HCT116 (cell line): ENCODE measurements at regions not wholly inside any gene's neighbourhood (a gene's known extent, or its start where the extent isn't known, plus 50 kb on each side); places are given as distances from the start of the nearest gene placed in this dataset.

Experiments
- ATAC-seq: fragments of 200-7000 bp; cut with Tn5 transposase; 2 replicates; pipeline ENCODE4 v1.9.1; 2020; ENCODE audit warnings: mild to moderate bottlenecking, moderate library complexity
- BruUV-seq: library from RNA; stranded (reverse); fragments of 400-500 nt; replicated peaks from 2 replicates; lab custom pipeline; 2021; lab: Mats Ljungman, UMichigan
- CTCF ChIA-PET: fragments of 300-600 bp; sonication (Branson Sonifier 250); formaldehyde crosslinking; loops from one replicate; lab custom pipeline; 2021; ENCODE audit warnings: antibody characterized with exemption; lab: Charles Lee
- POLR2A ChIA-PET: fragments of 300-600, 350-600 bp; sonication (Branson Sonifier 250); formaldehyde crosslinking; loops from one replicate; lab custom pipeline; 2021; ENCODE audit warnings: antibody characterized with exemption; lab: Charles Lee
- RAD21 ChIA-PET, 2 experiments: fragments of 300-600 bp; sonication (Branson Sonifier 250); formaldehyde crosslinking; loops; one replicate each; lab custom pipeline; 2023; ENCODE audit warnings: low total read pairs in 2 of 2; ENCODE audit not compliant: uncharacterized antibody in 2 of 2, unreplicated experiment in 2 of 2, low non-redundant PET in 1 of 2; lab: Charles Lee
- DNase-seq: peaks from one replicate; pipeline ENCODE4 v3.0.0-alpha.2; 2010; ENCODE audit warnings: low read depth, low spot score
- H2AFZ ChIP-seq: fragments of 200-600 bp; shearing (Covaris generic), sonication (generic); 2 replicates; pipeline ENCODE4 v1.6.1; 2017; ENCODE audit warnings: low read depth, mixed run types, mixed read lengths, antibody characterized with exemption, low read length; ENCODE audit not compliant: poor library complexity, severe bottlenecking
- H3K27ac ChIP-seq: 2 replicates; pipeline ENCODE4 v1.5.1; 2012; ENCODE audit warnings: low read depth, low read length
- H3K27me3 ChIP-seq: fragments of 200-600 bp; sonication (generic); 2 replicates; pipeline ENCODE4 v1.6.1; 2016; ENCODE audit warnings: mixed run types, low read length, mixed read lengths; ENCODE audit not compliant: insufficient read depth
- H3K36me3 ChIP-seq, 2 experiments: fragments of 200-500 bp in 1 of 2; fragments of 200-600 bp in 1 of 2; sonication (Bioruptor generic) in 1 of 2; sonication (generic) in 1 of 2; 2 replicates each; pipeline versions ENCODE4 v1.5.1 to v1.6.1; 2014 to 2016; ENCODE audit warnings: low read length in 2 of 2, inconsistent platforms in 1 of 2, mixed read lengths in 1 of 2, mixed run types in 1 of 2; ENCODE audit not compliant: insufficient read depth in 2 of 2, control insufficient read depth in 1 of 2
- H3K4me1 ChIP-seq, 2 experiments: fragments of 200-600 bp in 1 of 2; sonication (generic) in 1 of 2; 2 replicates each; pipeline versions ENCODE4 v1.5.1 to v1.6.1; 2012 to 2017; ENCODE audit warnings: low read length in 2 of 2, inconsistent platforms in 1 of 2, mild to moderate bottlenecking in 1 of 2, mixed read lengths in 1 of 2, mixed run types in 1 of 2, moderate library complexity in 1 of 2; ENCODE audit not compliant: insufficient read depth in 2 of 2, control insufficient read depth in 1 of 2
- H3K4me2 ChIP-seq: fragments of 200-600 bp; sonication (generic); 2 replicates; pipeline ENCODE4 v1.6.1; 2017; ENCODE audit warnings: mixed run types, low read length, mixed read lengths
- H3K4me3 ChIP-seq, 2 experiments: fragments of 200-600 bp in 1 of 2; sonication (generic) in 1 of 2; replicated peaks in 1 of 2; 2 replicates each; pipeline ENCODE4 v1.5.1; 2011 to 2016; ENCODE audit warnings: low read length in 2 of 2, control low read depth in 1 of 2, low read depth in 1 of 2, mild to moderate bottlenecking in 1 of 2, mixed read lengths in 1 of 2, mixed run types in 1 of 2
- H3K79me2 ChIP-seq: fragments of 200-600 bp; sonication (generic); 2 replicates; pipeline ENCODE4 v1.6.1; 2017; ENCODE audit warnings: mild to moderate bottlenecking, mixed run types, low read length, moderate library complexity, mixed read lengths; ENCODE audit not compliant: insufficient read depth
- H3K9ac ChIP-seq: fragments of 200-600 bp; sonication (generic); 2 replicates; pipeline ENCODE4 v1.6.1; 2016; ENCODE audit warnings: low read length, mixed read lengths
- H3K9me2 ChIP-seq: fragments of 200-600 bp; sonication (generic), shearing (Covaris generic); 2 replicates; pipeline ENCODE4 v1.6.1; 2017; ENCODE audit warnings: mixed run types, mild to moderate bottlenecking, moderate library complexity; ENCODE audit not compliant: insufficient read depth
- H3K9me3 ChIP-seq, 2 experiments: fragments of 200-500 bp in 1 of 2; fragments of 200-600 bp in 1 of 2; sonication (Bioruptor generic) in 1 of 2; sonication (generic) in 1 of 2; 2 replicates each; pipeline ENCODE4 v1.6.1; 2014 to 2017; ENCODE audit warnings: low read length in 2 of 2, mixed read lengths in 2 of 2, inconsistent platforms in 1 of 2, low read depth in 1 of 2, mild to moderate bottlenecking in 1 of 2, mixed run types in 1 of 2, moderate library complexity in 1 of 2; ENCODE audit not compliant: control insufficient read depth in 1 of 2, insufficient read depth in 1 of 2
- H4K20me1 ChIP-seq: fragments of 200-600 bp; sonication (generic), shearing (Covaris generic); 2 replicates; pipeline ENCODE4 v1.6.1; 2017; ENCODE audit warnings: mixed run types, mild to moderate bottlenecking, moderate library complexity; ENCODE audit not compliant: insufficient read depth
- CBX3 ChIP-seq: IDR thresholded peaks from 2 replicates; pipeline ENCODE4 v1.6.1; 2012; ENCODE audit warnings: low read depth
- EGR1 ChIP-seq: IDR thresholded peaks from 2 replicates; pipeline ENCODE4 v1.6.1; 2012; ENCODE audit warnings: low read depth
- FOSL1 ChIP-seq: IDR thresholded peaks from 2 replicates; pipeline ENCODE4 v1.6.1; 2012; ENCODE audit warnings: low read depth
- MAX ChIP-seq: IDR thresholded peaks from 2 replicates; pipeline ENCODE4 v1.6.1; 2012
- POLR2A ChIP-seq: IDR thresholded peaks from 2 replicates; pipeline ENCODE4 v1.7.0; 2011; ENCODE audit warnings: borderline replicate concordance; ENCODE audit not compliant: insufficient read depth, insufficient read length; ENCODE audit errors: extremely low read depth
- RAD21 ChIP-seq: IDR thresholded peaks from 2 replicates; pipeline ENCODE4 v1.6.1; 2012; ENCODE audit warnings: low read depth, mild to moderate bottlenecking
- REST ChIP-seq: IDR thresholded peaks from 2 replicates; pipeline ENCODE4 v1.6.1; 2012; ENCODE audit warnings: low read depth
- SIN3A ChIP-seq: IDR thresholded peaks from 2 replicates; pipeline ENCODE4 v1.6.1; 2012; ENCODE audit warnings: low read depth
- SRF ChIP-seq: IDR thresholded peaks from 2 replicates; pipeline ENCODE4 v1.6.1; 2012; ENCODE audit warnings: low read depth
- TCF7L2 ChIP-seq: IDR thresholded peaks from 2 replicates; pipeline ENCODE4 v1.7.0; 2011; ENCODE audit warnings: borderline replicate concordance, inconsistent platforms; ENCODE audit not compliant: insufficient read depth, insufficient read length; ENCODE audit errors: extremely low read depth
- YY1 ChIP-seq: IDR thresholded peaks from 2 replicates; pipeline ENCODE4 v1.6.1; 2011; ENCODE audit warnings: low read length, low read depth, moderate library complexity, mild to moderate bottlenecking; ENCODE audit not compliant: insufficient replicate concordance; ENCODE audit errors: extremely low read depth
- ZBTB33 ChIP-seq: IDR thresholded peaks from 2 replicates; pipeline ENCODE4 v1.6.1; 2011; ENCODE audit warnings: mild to moderate bottlenecking, low read length, moderate library complexity; ENCODE audit not compliant: insufficient replicate concordance; ENCODE audit errors: extremely low read depth
- intact Hi-C: fragments of 100-400 bp; cut with micrococcal nuclease; formaldehyde crosslinking; loops from 2 replicates; pipeline ENCODE4 v1.10.0; 2022

DNA sequence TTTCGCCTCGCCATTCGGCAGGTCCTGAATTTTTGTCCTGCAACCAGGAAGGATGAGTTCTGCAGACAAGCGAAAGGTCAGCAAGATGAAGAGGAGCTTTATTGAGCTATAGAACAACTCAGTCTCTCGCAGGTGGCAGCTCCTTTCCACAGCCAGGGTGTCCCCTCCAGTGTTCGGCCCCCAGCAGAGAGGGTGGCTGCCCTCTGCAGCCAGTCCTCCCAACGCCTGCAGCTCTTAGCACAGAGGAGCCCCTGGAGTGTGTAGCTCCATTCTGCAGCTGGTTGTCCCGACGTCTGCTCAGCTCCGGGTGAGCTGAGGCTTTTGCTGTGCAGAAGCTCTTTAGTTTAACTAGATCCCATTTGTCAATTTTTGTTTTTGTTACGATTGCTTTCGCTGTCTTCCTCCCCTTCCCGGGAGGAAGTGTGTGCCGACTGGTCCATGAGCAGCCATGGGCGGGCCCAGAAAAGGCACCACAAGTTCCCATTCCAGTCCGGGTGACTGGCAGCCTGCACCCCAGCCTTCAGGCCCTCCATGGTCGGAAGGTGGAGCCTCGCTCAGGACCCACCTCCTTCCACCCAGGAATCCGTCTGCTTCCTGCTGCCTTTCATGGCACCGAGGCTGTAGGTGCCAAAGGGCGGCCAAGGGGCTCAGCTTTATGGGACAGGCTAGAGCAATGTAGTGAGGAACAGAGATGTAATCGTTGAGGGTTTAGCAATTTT lies 497.8 kb upstream of the CNTN4 start:
- intact Hi-C loops: no loop called here
- H3K9ac ChIP-seq: no peak overlapping the region
- no peak overlapping the region for H3K27ac ChIP-seq
- no peak for DNase-seq
- no peaks in the 10 kb centered on the region for H3K4me1 ChIP-seq
- H3K27me3 ChIP-seq: no peaks in the 10 kb centered on the region
- no peaks in the 10 kb centered on the region for H3K36me3 ChIP-seq
- H3K4me2 ChIP-seq: no peak overlapping the region
- ATAC-seq: no peak
- no peak for TF ChIP-seq RAD21
- no peak for TF ChIP-seq FOSL1
- TF ChIP-seq SIN3A: no peak
- no peak for TF ChIP-seq POLR2A
- no peak for TF ChIP-seq REST
- no peak for TF ChIP-seq SRF
- TF ChIP-seq EGR1: no peak
- no peak for TF ChIP-seq ZBTB33
- TF ChIP-seq TCF7L2: no peak
- no peak for TF ChIP-seq CBX3
- TF ChIP-seq MAX: no peak
- TF ChIP-seq YY1: no peak
- H3K9me3 ChIP-seq: peaks cover 7 to 20% of the 10 kb centered on the region in 2 experiments; a peak in 2 of 4 replicates
- no peaks in the 10 kb centered on the region for H3K9me2 ChIP-seq
- no peak overlapping the region for H3K4me3 ChIP-seq
- no peaks in the 10 kb centered on the region for H3K79me2 ChIP-seq
- H2AFZ ChIP-seq: no peak overlapping the region
- BruUV-seq: no TSS peak
- ChIA-PET CTCF (no interaction called here), POLR2A (no interaction called here), RAD21 (no interaction called here)
- no peaks in the 10 kb centered on the region for H4K20me1 ChIP-seq
